K562 (cell line): ENCODE measurements at regions not wholly inside any gene's neighbourhood (a gene's known extent, or its start where the extent isn't known, plus 50 kb on each side); places are given as distances from the start of the nearest gene placed in this dataset.

Experiments used
- ATAC-seq: fragments of 200-7000 bp; cut with Tn5 transposase; 3 replicates; pipeline ENCODE4 v1.9.1; 2020; ENCODE audit warnings: moderate library complexity
- BruUV-seq: library from RNA; stranded (reverse); fragments of 400-500 nt; replicated peaks from 2 replicates; lab custom pipeline; 2021; lab: Mats Ljungman, UMichigan
- CTCF ChIA-PET: fragments of 300-600 bp; formaldehyde crosslinking; extraction: SDS; loops from one replicate; lab custom pipeline; 2021; ENCODE audit warnings: low intra/inter-chr PET ratio; lab: Yijun Ruan, JAX
- POLR2A ChIA-PET: fragments of 300-600, 350-650 bp; sonication (Branson Sonifier 250); formaldehyde crosslinking; extraction: SDS; loops from one replicate; lab custom pipeline; 2021; ENCODE audit warnings: antibody characterized with exemption, inconsistent platforms; lab: Yijun Ruan, JAX
- DNase-seq, 4 experiments: peaks; one replicate each; pipeline versions ENCODE4 v3.0.0 to v3.0.0-alpha.2; 2011 to 2018; ENCODE audit warnings: low spot score in 3 of 4, mixed read lengths in 3 of 4; ENCODE audit errors: extremely low read depth in 1 of 4
- FAIRE-seq: peaks from 2 replicates; lab custom pipeline; 2011; peaks lifted over from hg19 to GRCh38; lab: Jason Lieb, UNC
- H2AFZ ChIP-seq: 2 replicates; pipeline ENCODE4 v1.6.0; 2011; ENCODE audit warnings: low read depth, low read length, control low read depth, inconsistent platforms
- H3K27ac ChIP-seq: fragments of 200-600 bp; 3 replicates; pipeline ENCODE4 v1.8.0; 2011; ENCODE audit warnings: low read depth, mild to moderate bottlenecking, control low read depth, inconsistent platforms, low read length, moderate library complexity, mixed read lengths; ENCODE audit errors: extremely low read depth
- H3K27me3 ChIP-seq, 2 experiments: fragments of 300-600 bp in 1 of 2; 2 replicates in 1 of 2; 3 replicates in 1 of 2; pipeline versions ENCODE4 v1.6.0 to v1.8.0; 2011; ENCODE audit warnings: inconsistent platforms in 2 of 2, low read length in 2 of 2, mild to moderate bottlenecking in 1 of 2, mixed read lengths in 1 of 2, moderate library complexity in 1 of 2; ENCODE audit not compliant: control insufficient read depth in 2 of 2, insufficient read depth in 2 of 2
- H3K36me3 ChIP-seq: fragments of 300-600 bp; 3 replicates; pipeline ENCODE4 v1.8.0; 2011; ENCODE audit warnings: mild to moderate bottlenecking, low read length, inconsistent platforms; ENCODE audit not compliant: control insufficient read depth, insufficient read depth
- H3K4me1 ChIP-seq, 2 experiments: fragments of 200-600 bp in 1 of 2; replicated peaks in 1 of 2; 2 replicates in 1 of 2; 3 replicates in 1 of 2; pipeline versions ENCODE4 v1.5.1 to v1.8.0; 2011; ENCODE audit warnings: inconsistent platforms in 2 of 2, low read length in 2 of 2, mild to moderate bottlenecking in 1 of 2, mixed read lengths in 1 of 2, moderate library complexity in 1 of 2; ENCODE audit not compliant: control insufficient read depth in 2 of 2, insufficient read depth in 2 of 2
- H3K4me2 ChIP-seq: 2 replicates; pipeline ENCODE4 v1.6.1; 2011; ENCODE audit warnings: low read length, control low read depth, inconsistent platforms, mixed read lengths; ENCODE audit not compliant: insufficient read depth
- H3K4me3 ChIP-seq: fragments of 200-600 bp; sonication (generic), shearing (Covaris generic); 2 replicates; pipeline ENCODE4 v1.5.1; 2016; ENCODE audit warnings: control low read depth, inconsistent platforms
- H3K79me2 ChIP-seq: fragments of 200-600 bp; 3 replicates; pipeline ENCODE4 v1.8.0; 2011; ENCODE audit warnings: low read length, inconsistent platforms; ENCODE audit not compliant: control insufficient read depth, insufficient read depth
- H3K9ac ChIP-seq, 2 experiments: 2 replicates each; pipeline versions ENCODE4 v1.6.0 to v1.6.1; 2011; ENCODE audit warnings: low read depth in 2 of 2, low read length in 2 of 2, control low read depth in 1 of 2, inconsistent platforms in 1 of 2, mild to moderate bottlenecking in 1 of 2, mixed read lengths in 1 of 2; ENCODE audit not compliant: insufficient read depth in 1 of 2
- H3K9me1 ChIP-seq: one replicate; pipeline ENCODE4 v1.6.0; 2011; ENCODE audit warnings: inconsistent platforms, mild to moderate bottlenecking, low read length, moderate library complexity; ENCODE audit not compliant: control insufficient read depth, insufficient read depth
- H3K9me3 ChIP-seq: replicated peaks from 2 replicates; pipeline ENCODE4 v1.5.1; 2011; ENCODE audit warnings: low read depth, low read length, inconsistent platforms; ENCODE audit not compliant: control insufficient read depth, insufficient read depth
- H4K20me1 ChIP-seq: replicated peaks from 2 replicates; pipeline ENCODE4 v1.6.1; 2011; ENCODE audit warnings: low read length, inconsistent platforms, mixed read lengths; ENCODE audit not compliant: control insufficient read depth, insufficient read depth
- KDM4B ChIP-seq, 2 experiments: fragments of 450-650 bp in 1 of 2; sonication (generic) in 1 of 2; IDR thresholded peaks; 2 replicates each; pipeline ENCODE4 v1.6.1; 2016 to 2017; ENCODE audit warnings: borderline replicate concordance in 2 of 2, antibody characterized with exemption in 1 of 2, low read depth in 1 of 2, mild to moderate bottlenecking in 1 of 2
- ZBTB11 ChIP-seq, 3 experiments: fragments of 200-800 bp in 1 of 3; fragments of 250-450 bp in 1 of 3; fragments of 450-650 bp in 1 of 3; sonication (Bioruptor Pico) in 1 of 3; sonication (Bioruptor generic) in 1 of 3; formaldehyde crosslinking in 1 of 3; IDR thresholded peaks; 2 replicates each; pipeline versions ENCODE4 v1.6.1 to v1.8.0; 2016 to 2022; ENCODE audit warnings: mild to moderate bottlenecking in 2 of 3, missing genetic modification characterization in 2 of 3, missing compliant biosample characterization in 1 of 3, moderate library complexity in 1 of 3
- WGBS: fragments of 100-300 bp; shearing (Covaris generic); methylation state at CpG from one replicate; pipeline ENCODE4 v1.1.6; 2016; ENCODE audit warnings: low coverage, mixed read lengths; ENCODE audit not compliant: insufficient coverage; ENCODE audit errors: missing lambda C conversion rate; 5-methylcytosine and 5-hydroxymethylcytosine counted together
- in situ Hi-C: fragments of 300-500 bp; cut with MboI; formaldehyde crosslinking; loops from 4 replicates; pipeline ENCODE4 v1.15.0; 2018; ENCODE audit warnings: inconsistent platforms, mixed read lengths
- intact Hi-C: fragments of 100-400 bp; cut with micrococcal nuclease; formaldehyde crosslinking; loops from 2 replicates; pipeline ENCODE4 v1.14.2; 2022

GRCh38 chr20:53871541-53871940 is 198.9 kb downstream of the BCAS1 start:
- H3K36me3 ChIP-seq: no peaks in the 10 kb centered on the region
- H4K20me1 ChIP-seq: no peaks in the 10 kb centered on the region
- H3K9me1 ChIP-seq: no peaks in the 10 kb centered on the region
- intact Hi-C loops: loop anchor here (5.0 kb wide), 1 partner anchor 46 kb away; no protein-coding TSS in a partner anchor
- no TSS peak for BruUV-seq
- no peak overlapping the region for H3K4me2 ChIP-seq
- POLR2A ChIA-PET: interaction anchor here (1.2 kb wide), 1 partner anchor 63 kb away, joined by 3 read pairs; no protein-coding TSS in a partner anchor
- H3K27ac ChIP-seq: no peak overlapping the region
- FAIRE-seq (no peak), ATAC-seq (no peak), DNase-seq (no peak)
- no peaks in the 10 kb centered on the region for H3K27me3 ChIP-seq
- no peak overlapping the region for H3K9ac ChIP-seq
- no peaks in the 10 kb centered on the region for H3K79me2 ChIP-seq
- H2AFZ ChIP-seq: peak overlapping the region; percentile 77
- H3K4me1 ChIP-seq: peaks cover 2 to 10% of the 10 kb centered on the region in 2 experiments; a peak in 3 of 5 replicates
- CTCF ChIA-PET: no interaction called here
- in situ Hi-C loops: no loop called here
- TF ChIP-seq KDM4B (IDR thresholded peaks at IDR 0.05; ENCODE audit: borderline replicate concordance in 2 of 2, low read depth in 1 of 2) (no peak), ZBTB11 (CRISPR knock-in tag; IDR thresholded peaks at IDR 0.05) (peak in 1 of 3 experiments; percentile 94; a peak in 2 of 6 replicates)
- TF ChIP-seq, all 486 proteins: peak for 1
- WGBS: 35% methylated on average over 3 of the region's 3 CpGs
- Histone ChIP-seq H3K4me3 (no peak overlapping the region), H3K9me3 (no peaks in the 10 kb centered on the region)
